Naive thymus-derived CD4-positive, alpha-beta T cell (primary cell): ENCODE measurements at regions not wholly inside any gene's neighbourhood (a gene's known extent, or its start where the extent isn't known, plus 50 kb on each side); places are given as distances from the start of the nearest gene placed in this dataset.

Source experiments
- ATAC-seq: fragments of 150-1000 bp; cut with Tn5 transposase; 2 replicates; pipeline ENCODE4 v1.10.0; 2021; ENCODE audit warnings: mild to moderate bottlenecking, moderate library complexity
- CTCF ChIA-PET: fragments of 350-600 bp; sonication (Branson Sonifier 250); formaldehyde crosslinking; loops from one replicate; lab custom pipeline; 2021; ENCODE audit warnings: antibody characterized with exemption; lab: Charles Lee
- POLR2A ChIA-PET: fragments of 350-600 bp; sonication (Branson Sonifier 250); formaldehyde crosslinking; loops from one replicate; lab custom pipeline; 2021; ENCODE audit warnings: antibody characterized with exemption, inconsistent platforms; lab: Charles Lee
- DNase-seq, 9 donors: peaks; one replicate each; pipeline versions ENCODE4 v3.0.0 to v3.0.0-alpha.2; 2020 to 2022; ENCODE audit warnings: mixed read lengths in 1 of 9
- H3K27ac ChIP-seq: one replicate; pipeline ENCODE4 v1.7.0; 2013; ENCODE audit warnings: mild to moderate bottlenecking, low read depth, low read length, moderate library complexity
- H3K27me3 ChIP-seq, 2 donors: one replicate each; pipeline ENCODE4 v1.7.0; 2013; ENCODE audit warnings: low read length in 2 of 2, mild to moderate bottlenecking in 2 of 2, moderate library complexity in 2 of 2; ENCODE audit not compliant: control insufficient read depth in 2 of 2, insufficient read depth in 2 of 2
- H3K36me3 ChIP-seq, 3 experiments: 1 replicate in 2 of 3; 2 replicates in 1 of 3; pipeline ENCODE4 v1.7.0; 2013; ENCODE audit warnings: low read length in 3 of 3, mild to moderate bottlenecking in 3 of 3, moderate library complexity in 1 of 3; ENCODE audit not compliant: insufficient read depth in 3 of 3, control insufficient read depth in 2 of 3
- H3K4me1 ChIP-seq, 2 donors: one replicate each; pipeline ENCODE4 v1.7.0; 2013; ENCODE audit warnings: low read length in 2 of 2, mild to moderate bottlenecking in 2 of 2, moderate library complexity in 1 of 2; ENCODE audit not compliant: control insufficient read depth in 2 of 2, insufficient read depth in 2 of 2
- H3K4me3 ChIP-seq: 2 replicates; pipeline ENCODE4 v1.7.0; 2013; ENCODE audit warnings: mild to moderate bottlenecking, low read length
- H3K9me3 ChIP-seq, 3 experiments: 1 replicate in 2 of 3; 2 replicates in 1 of 3; pipeline ENCODE4 v1.7.0; 2013; ENCODE audit warnings: low read length in 3 of 3; ENCODE audit not compliant: control insufficient read depth in 2 of 3
- H3K27ac Mint-ChIP-seq, 9 donors: one replicate each; pipeline ENCODE4 v1.8.0; 2020 to 2022; ENCODE audit warnings: mixed read lengths in 9 of 9, mild to moderate bottlenecking in 8 of 9, moderate library complexity in 5 of 9, inconsistent platforms in 2 of 9
- H3K27me3 Mint-ChIP-seq, 5 donors: one replicate each; pipeline ENCODE4 v1.8.0; 2021 to 2022; ENCODE audit warnings: mixed read lengths in 5 of 5, mild to moderate bottlenecking in 1 of 5
- H3K36me3 Mint-ChIP-seq, 5 donors: one replicate each; pipeline ENCODE4 v1.8.0; 2020 to 2022; ENCODE audit warnings: mixed read lengths in 5 of 5, mild to moderate bottlenecking in 3 of 5, inconsistent platforms in 1 of 5
- H3K4me1 Mint-ChIP-seq, 7 donors: one replicate each; pipeline ENCODE4 v1.8.0; 2020 to 2022; ENCODE audit warnings: mixed read lengths in 7 of 7, mild to moderate bottlenecking in 3 of 7, inconsistent platforms in 1 of 7
- H3K4me3 Mint-ChIP-seq, 10 donors: one replicate each; pipeline ENCODE4 v1.8.0; 2020 to 2022; ENCODE audit warnings: mild to moderate bottlenecking in 10 of 10, mixed read lengths in 10 of 10, moderate library complexity in 6 of 10, inconsistent platforms in 2 of 10
- H3K9me3 Mint-ChIP-seq, 11 donors: one replicate each; pipeline ENCODE4 v1.8.0; 2020 to 2022; ENCODE audit warnings: mixed read lengths in 11 of 11, mild to moderate bottlenecking in 4 of 11, inconsistent platforms in 1 of 11, moderate library complexity in 1 of 11
- intact Hi-C, 2 donors: fragments of 100-400 bp; cut with micrococcal nuclease; formaldehyde crosslinking; loops; one replicate each; pipeline ENCODE4 v1.15.1; 2023

DNA sequence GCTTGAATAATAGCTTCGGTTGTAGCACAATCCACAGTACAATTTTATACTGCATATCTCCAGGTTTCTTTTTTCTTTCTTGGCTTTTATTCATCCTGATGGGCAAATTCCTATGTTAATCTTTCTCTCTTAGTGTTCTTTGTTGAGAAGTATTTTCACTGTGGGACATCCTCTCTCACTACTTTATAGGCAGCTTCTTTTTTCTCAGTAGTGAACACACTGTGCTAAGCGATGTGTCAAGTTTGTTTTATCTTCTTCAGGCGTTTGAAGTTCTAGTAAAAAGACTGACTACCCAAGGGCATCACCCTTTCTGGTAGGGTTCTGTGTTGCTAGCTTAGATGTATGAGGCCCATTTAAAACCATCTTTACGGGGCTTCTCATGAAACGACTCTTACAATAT, 182.1 kb downstream of the FAM170A start:
- H3K27ac ChIP-seq: no peak overlapping the region
- Mint-ChIP-seq H3K27me3 (no peaks in the 10 kb centered on the region), H3K4me3 (no peak overlapping the region), H3K9me3 (peaks cover 0 to 22% (median 10%) of the 10 kb centered on the region in 11 donors), H3K27ac (no peak overlapping the region), H3K36me3 (peaks cover 0 to 6% (median 0%) of the 10 kb centered on the region in 5 donors), H3K4me1 (no peaks in the 10 kb centered on the region)
- ChIA-PET POLR2A (no interaction called here), CTCF (no interaction called here)
- ATAC-seq (no peak), DNase-seq (no peak)
- no peaks in the 10 kb centered on the region for H3K36me3 ChIP-seq
- intact Hi-C loops: no loop called here
- no peaks in the 10 kb centered on the region for H3K27me3 ChIP-seq
- H3K9me3 ChIP-seq: peaks cover 0 to 19% (median 0%) of the 10 kb centered on the region in 3 experiments
- no peaks in the 10 kb centered on the region for H3K4me1 ChIP-seq
- H3K4me3 ChIP-seq: no peak overlapping the region

DNA sequence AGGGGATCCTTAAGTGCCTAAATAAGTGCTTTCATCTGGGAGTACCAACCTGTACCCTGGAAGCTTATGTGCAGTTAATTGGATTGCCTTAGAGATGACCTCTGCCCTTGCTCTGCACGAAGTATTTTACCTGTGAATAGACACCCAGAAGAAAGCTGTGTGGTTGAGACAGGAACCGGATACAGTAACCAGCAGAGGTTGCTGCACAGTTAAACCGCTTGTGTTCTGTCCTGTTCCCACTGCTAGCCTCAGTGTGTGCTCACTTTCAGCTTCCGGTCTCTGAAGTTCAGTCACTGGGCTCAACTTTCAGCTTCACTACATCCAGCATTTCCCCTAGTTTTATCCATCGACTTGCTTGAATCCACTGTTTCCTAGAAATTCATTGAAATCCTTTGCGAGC, 185.3 kb downstream of the FAM170A start:
- peaks cover 0 to 6% (median 0%) of the 10 kb centered on the region in 11 donors for H3K9me3 Mint-ChIP-seq
- H3K27me3 Mint-ChIP-seq: no peaks in the 10 kb centered on the region
- peaks cover 0 to 2% (median 0%) of the 10 kb centered on the region in 7 donors for H3K4me1 Mint-ChIP-seq
- no peak overlapping the region for H3K27ac Mint-ChIP-seq
- no peaks in the 10 kb centered on the region for H3K27me3 ChIP-seq
- no peaks in the 10 kb centered on the region for H3K9me3 ChIP-seq
- POLR2A ChIA-PET: no interaction called here
- H3K36me3 Mint-ChIP-seq: no peaks in the 10 kb centered on the region
- DNase-seq (no peak), ATAC-seq (no peak)
- intact Hi-C loops: no loop called here
- H3K27ac ChIP-seq: no peak overlapping the region
- no peak overlapping the region for H3K4me3 ChIP-seq
- CTCF ChIA-PET: no interaction called here
- no peaks in the 10 kb centered on the region for H3K4me1 ChIP-seq
- no peaks in the 10 kb centered on the region for H3K36me3 ChIP-seq
- H3K4me3 Mint-ChIP-seq: no peak overlapping the region

DNA sequence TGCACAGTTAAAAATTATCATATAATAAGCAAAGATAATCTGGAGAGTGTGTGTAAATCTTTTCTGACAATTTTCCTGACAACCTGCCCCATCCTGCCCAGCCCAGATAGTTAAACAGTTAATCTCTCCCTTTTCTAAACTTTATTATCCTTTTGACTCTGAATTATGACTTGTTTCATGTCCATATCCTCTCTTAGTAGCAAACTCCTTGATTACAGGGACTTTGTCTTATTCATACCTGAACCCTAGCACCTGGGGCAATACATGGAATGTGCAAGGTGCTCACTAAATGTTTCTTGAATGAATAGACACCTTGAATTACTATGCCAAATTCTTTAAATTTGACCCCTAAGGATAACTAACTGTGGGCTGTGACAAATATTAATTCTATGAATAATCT, 186.7 kb downstream of the FAM170A start:
- Histone ChIP-seq H3K4me3 (no peak overlapping the region), H3K27ac (no peak overlapping the region), H3K27me3 (no peaks in the 10 kb centered on the region), H3K36me3 (no peaks in the 10 kb centered on the region), H3K4me1 (no peaks in the 10 kb centered on the region), H3K9me3 (no peaks in the 10 kb centered on the region)
- Mint-ChIP-seq H3K36me3 (no peaks in the 10 kb centered on the region), H3K9me3 (peaks cover 0 to 6% (median 0%) of the 10 kb centered on the region in 11 donors), H3K27ac (no peak overlapping the region), H3K27me3 (no peaks in the 10 kb centered on the region), H3K4me3 (no peak overlapping the region), H3K4me1 (peaks cover 0 to 2% (median 0%) of the 10 kb centered on the region in 7 donors)
- no peak for DNase-seq
- ChIA-PET POLR2A (no interaction called here), CTCF (no interaction called here)
- intact Hi-C loops: no loop called here
- no peak for ATAC-seq

DNA sequence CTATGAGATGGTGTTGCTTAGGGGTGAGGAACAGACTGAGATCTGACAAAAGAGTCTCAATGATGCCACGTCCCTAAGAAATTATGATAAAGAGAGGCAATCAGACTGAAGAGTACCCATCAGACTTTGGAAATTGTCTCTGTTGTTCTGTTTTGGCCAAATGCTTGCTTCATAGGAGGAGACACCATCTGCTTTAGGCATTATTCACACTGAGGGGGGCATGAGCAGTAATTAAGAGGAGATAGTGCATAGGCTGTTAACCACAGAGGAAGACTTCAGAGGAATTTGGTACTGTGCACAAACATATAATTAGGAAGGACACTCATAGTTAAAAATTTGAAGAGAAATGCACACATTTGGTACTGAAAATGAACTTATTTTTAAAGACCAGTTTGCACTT, 190.7 kb downstream of the FAM170A start:
- Mint-ChIP-seq H3K27me3 (no peaks in the 10 kb centered on the region), H3K9me3 (peaks cover 0 to 8% (median 0%) of the 10 kb centered on the region in 11 donors), H3K4me3 (no peak overlapping the region), H3K36me3 (no peaks in the 10 kb centered on the region), H3K4me1 (peaks cover 0 to 2% (median 0%) of the 10 kb centered on the region in 7 donors), H3K27ac (no peak overlapping the region)
- Histone ChIP-seq H3K4me1 (no peaks in the 10 kb centered on the region), H3K36me3 (no peaks in the 10 kb centered on the region), H3K27ac (no peak overlapping the region), H3K4me3 (no peak overlapping the region), H3K27me3 (no peaks in the 10 kb centered on the region), H3K9me3 (no peaks in the 10 kb centered on the region)
- ChIA-PET POLR2A (no interaction called here), CTCF (no interaction called here)
- ATAC-seq: no peak
- no peak for DNase-seq
- intact Hi-C loops: no loop called here

DNA sequence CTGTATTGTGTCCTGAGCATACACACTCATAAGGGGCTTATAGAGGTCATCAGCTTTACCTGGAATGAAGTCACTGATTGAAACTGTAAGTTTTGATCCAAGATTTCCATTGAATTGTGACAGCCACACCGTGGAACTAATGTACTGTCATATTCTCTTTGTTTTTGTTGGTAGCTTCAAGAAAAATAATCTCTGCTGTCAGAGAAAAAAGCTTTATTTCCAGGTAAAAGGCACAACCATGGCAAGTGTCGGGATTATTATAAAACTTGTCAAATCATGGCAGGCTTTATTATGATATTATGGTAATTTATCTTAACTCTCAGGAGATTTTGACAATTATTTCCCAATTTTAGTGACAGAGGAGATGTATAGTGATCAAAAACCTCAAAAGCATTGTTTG, 191.2 kb downstream of the FAM170A start:
- no peak overlapping the region for H3K4me3 ChIP-seq
- no peak for DNase-seq
- no peak for ATAC-seq
- ChIA-PET CTCF (no interaction called here), POLR2A (no interaction called here)
- H3K9me3 Mint-ChIP-seq: peaks cover 0 to 8% (median 0%) of the 10 kb centered on the region in 11 donors
- no peak overlapping the region for H3K27ac ChIP-seq
- H3K4me3 Mint-ChIP-seq: no peak overlapping the region
- no peaks in the 10 kb centered on the region for H3K9me3 ChIP-seq
- H3K27me3 Mint-ChIP-seq: no peaks in the 10 kb centered on the region
- H3K4me1 ChIP-seq: no peaks in the 10 kb centered on the region
- H3K36me3 ChIP-seq: no peaks in the 10 kb centered on the region
- H3K36me3 Mint-ChIP-seq: no peaks in the 10 kb centered on the region
- H3K4me1 Mint-ChIP-seq: peaks cover 0 to 2% (median 0%) of the 10 kb centered on the region in 7 donors
- intact Hi-C loops: no loop called here
- H3K27ac Mint-ChIP-seq: no peak overlapping the region
- no peaks in the 10 kb centered on the region for H3K27me3 ChIP-seq

DNA sequence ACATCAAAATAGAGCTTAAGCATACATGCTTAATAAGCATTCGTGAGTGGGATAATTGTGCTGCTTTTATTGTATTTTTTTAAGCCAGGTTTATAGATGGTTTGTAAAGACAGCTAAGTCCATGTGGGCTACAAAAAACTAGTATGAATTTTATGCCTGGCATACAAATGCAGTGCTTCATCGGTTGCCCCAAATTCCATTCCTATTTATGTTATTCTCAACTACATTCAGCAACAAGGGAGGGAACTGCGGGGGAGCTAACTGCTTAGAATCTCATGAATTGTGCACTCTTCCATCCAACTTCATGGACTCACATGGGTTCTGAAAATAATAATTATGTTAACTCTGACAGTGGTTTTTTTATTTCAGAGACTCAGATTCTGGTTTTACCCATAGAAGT, 199.2 kb downstream of the FAM170A start:
- no peaks in the 10 kb centered on the region for H3K4me1 ChIP-seq
- H3K27me3 ChIP-seq: no peaks in the 10 kb centered on the region
- H3K9me3 ChIP-seq: no peaks in the 10 kb centered on the region
- H3K36me3 Mint-ChIP-seq: no peaks in the 10 kb centered on the region
- no peak overlapping the region for H3K4me3 Mint-ChIP-seq
- H3K27ac Mint-ChIP-seq: no peak overlapping the region
- CTCF ChIA-PET: no interaction called here
- no peak overlapping the region for H3K27ac ChIP-seq
- peaks cover 0 to 3% (median 0%) of the 10 kb centered on the region in 5 donors for H3K27me3 Mint-ChIP-seq
- intact Hi-C loops: no loop called here
- peaks cover 0 to 8% (median 0%) of the 10 kb centered on the region in 11 donors for H3K9me3 Mint-ChIP-seq
- H3K36me3 ChIP-seq: no peaks in the 10 kb centered on the region
- POLR2A ChIA-PET: no interaction called here
- ATAC-seq (no peak), DNase-seq (no peak)
- no peaks in the 10 kb centered on the region for H3K4me1 Mint-ChIP-seq
- H3K4me3 ChIP-seq: no peak overlapping the region

DNA sequence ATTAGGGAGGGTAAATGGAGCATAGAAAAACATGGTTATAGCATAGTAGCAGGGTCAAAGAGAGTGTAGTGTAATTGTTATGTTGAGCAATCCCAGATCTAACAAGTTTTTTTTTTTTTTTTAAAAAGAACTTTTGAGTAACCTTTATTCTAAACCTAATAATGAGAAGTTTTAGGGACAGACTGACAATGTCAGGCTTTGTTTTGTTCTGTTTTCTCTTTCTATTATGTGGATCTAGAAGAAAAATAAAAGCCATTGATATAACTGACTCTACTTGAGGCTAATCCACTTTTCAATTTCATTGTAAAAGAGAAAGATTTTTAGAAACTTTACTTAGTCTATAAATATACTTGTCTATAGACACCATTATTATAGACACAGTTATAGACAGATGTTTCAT, 200.0 kb downstream of the FAM170A start:
- intact Hi-C loops: no loop called here
- ChIA-PET POLR2A (no interaction called here), CTCF (no interaction called here)
- no peak overlapping the region for H3K27ac Mint-ChIP-seq
- no peaks in the 10 kb centered on the region for H3K36me3 Mint-ChIP-seq
- Histone ChIP-seq H3K27ac (no peak overlapping the region), H3K4me3 (no peak overlapping the region), H3K36me3 (no peaks in the 10 kb centered on the region), H3K27me3 (no peaks in the 10 kb centered on the region), H3K9me3 (no peaks in the 10 kb centered on the region), H3K4me1 (no peaks in the 10 kb centered on the region)
- no peak overlapping the region for H3K4me3 Mint-ChIP-seq
- peaks cover 0 to 3% (median 0%) of the 10 kb centered on the region in 5 donors for H3K27me3 Mint-ChIP-seq
- peaks cover 0 to 8% (median 0%) of the 10 kb centered on the region in 11 donors for H3K9me3 Mint-ChIP-seq
- DNase-seq: no peak
- H3K4me1 Mint-ChIP-seq: no peaks in the 10 kb centered on the region
- no peak for ATAC-seq
